A549 (cell line): ENCODE measurements at regions not wholly inside any gene's neighbourhood (a gene's known extent, or its start where the extent isn't known, plus 50 kb on each side); places are given as distances from the start of the nearest gene placed in this dataset.

Experiments
- ATAC-seq, 2 experiments: fragments of 200-7000 bp in 1 of 2; fragments of >200 bp in 1 of 2; cut with Nextera tagmentation in 1 of 2; cut with Tn5 transposase in 1 of 2; 3 replicates each; pipeline versions ENCODE4 v1.8.0 to v1.9.1; 2018 to 2020; ENCODE audit warnings: mild to moderate bottlenecking in 1 of 2, moderate library complexity in 1 of 2
- CTCF ChIA-PET: fragments of 300-600 bp; sonication (Branson Sonifier 250); formaldehyde crosslinking; extraction: SDS; loops from one replicate; lab custom pipeline; 2021; ENCODE audit warnings: antibody characterized with exemption, inconsistent platforms; lab: Yijun Ruan, JAX
- POLR2A ChIA-PET: fragments of 350-600 bp; formaldehyde crosslinking; extraction: SDS; loops from one replicate; lab custom pipeline; 2021; ENCODE audit warnings: antibody characterized with exemption, inconsistent platforms; lab: Yijun Ruan, JAX
- DNase-seq, 2 experiments: peaks; one replicate each; pipeline versions ENCODE4 v3.0.0 to v3.0.0-alpha.2; 2011 to 2016; ENCODE audit warnings: low read depth in 1 of 2, low spot score in 1 of 2
- FAIRE-seq: peaks from 2 replicates; lab custom pipeline; 2011; peaks lifted over from hg19 to GRCh38; lab: Jason Lieb, UNC
- H3K27ac ChIP-seq, 2 experiments: fragments of >200 bp; sonication (Bioruptor Twin); formaldehyde crosslinking; 3 replicates each; pipeline ENCODE4 v1.5.1; 2016 to 2017
- H3K4me1 ChIP-seq: fragments of >200 bp; sonication (Bioruptor Twin); formaldehyde crosslinking; 3 replicates; pipeline ENCODE4 v1.6.1; 2016
- H3K4me2 ChIP-seq: fragments of >200 bp; sonication (Bioruptor Twin); formaldehyde crosslinking; 3 replicates; pipeline ENCODE4 v1.6.1; 2016
- H3K4me3 ChIP-seq: fragments of >200 bp; sonication (Bioruptor Twin); formaldehyde crosslinking; 3 replicates; pipeline ENCODE4 v1.5.1; 2016
- H3K9me3 ChIP-seq: fragments of >200 bp; sonication (Bioruptor Twin); formaldehyde crosslinking; 3 replicates; pipeline ENCODE4 v1.6.1; 2016
- BHLHE40 ChIP-seq: IDR thresholded peaks from 2 replicates; pipeline ENCODE4 v1.6.1; 2012; ENCODE audit warnings: low read depth, low read length, inconsistent platforms
- E2F6 ChIP-seq: IDR thresholded peaks from 2 replicates; pipeline ENCODE4 v1.6.1; 2012; ENCODE audit warnings: low read depth, borderline replicate concordance
- EHMT2 ChIP-seq: fragments of 200-600 bp; sonication (generic); IDR thresholded peaks from 2 replicates; pipeline ENCODE4 v1.6.1; 2016; ENCODE audit warnings: antibody characterized with exemption, low read depth, mild to moderate bottlenecking, moderate library complexity
- HDAC2 ChIP-seq: fragments of 200-600 bp; sonication (generic); IDR thresholded peaks from 2 replicates; pipeline ENCODE4 v1.6.1; 2016
- NFE2L2 ChIP-seq: fragments of 150-350 bp; conservative IDR thresholded peaks from 2 replicates; pipeline ENCODE4 v1.6.1; 2014; ENCODE audit warnings: low read length
- NPAS2 ChIP-seq: fragments of 250-450 bp; sonication (Bioruptor Pico); IDR thresholded peaks from 2 replicates; pipeline ENCODE4 v1.8.0; 2022; ENCODE audit warnings: mild to moderate bottlenecking, moderate library complexity, borderline replicate concordance
- WGBS: methylation state at CpG from one replicate; pipeline ENCODE4 v1.1.6; 2017; ENCODE audit errors: missing lambda C conversion rate; 5-methylcytosine and 5-hydroxymethylcytosine counted together

DNA sequence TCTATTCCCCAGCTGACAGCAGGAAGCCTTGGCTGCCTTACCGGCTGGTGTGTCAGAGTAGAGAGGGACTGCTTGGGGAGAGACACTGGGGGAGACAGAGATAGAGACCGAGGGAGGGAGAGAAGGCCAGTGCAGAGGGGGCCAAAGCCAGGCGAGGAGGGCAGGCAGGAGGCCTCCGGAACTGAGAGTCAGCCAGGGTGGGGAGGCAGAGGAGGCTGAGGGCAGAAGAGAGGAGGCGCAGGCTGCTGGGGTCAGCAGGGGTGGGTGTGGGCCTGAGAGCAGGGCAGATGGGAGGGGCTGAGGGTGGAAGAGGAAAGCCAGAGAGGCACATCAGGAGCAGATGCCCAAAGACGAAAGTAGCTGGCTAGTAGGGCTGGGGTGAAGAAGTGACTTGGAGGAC is 57.2 kb upstream of the PAX2 start:
- no peak overlapping the region for H3K27ac ChIP-seq
- CTCF ChIA-PET = interaction anchor here (0.7 to 1.1 kb wide), 3 partner anchors 17 to 124 kb away, joined by 3 to 4 read pairs (median 4); no protein-coding TSS in a partner anchor
- TF ChIP-seq E2F6 = no peak
- no peak for TF ChIP-seq BHLHE40
- TF ChIP-seq HDAC2 = no peak
- TF ChIP-seq EHMT2 = no peak
- FAIRE-seq (no peak), ATAC-seq (no peak), DNase-seq (no peak)
- WGBS = 33% methylated on average over 6 of the region's 6 CpGs
- no peaks in the 10 kb centered on the region for H3K9me3 ChIP-seq
- POLR2A ChIA-PET = no interaction called here
- H3K4me2 ChIP-seq = no peak overlapping the region
- no peak overlapping the region for H3K4me3 ChIP-seq
- H3K4me1 ChIP-seq = no peaks in the 10 kb centered on the region

GRCh38 chr10:100693821-100694220 is 51.6 kb upstream of the PAX2 start:
- ChIA-PET CTCF (interaction anchor here (0.8 to 2.7 kb wide), 6 partner anchors 23 to 184 kb away, joined by 3 to 14 read pairs (median 6); no protein-coding TSS in a partner anchor), POLR2A (interaction anchor here (0.6 kb wide), 1 partner anchor 158 kb away, joined by 3 read pairs; no protein-coding TSS in a partner anchor)
- FAIRE-seq = no peak

More at GRCh38 chr10:100693821-100694220, 51.6 kb upstream of the PAX2 start:
- DNase-seq (no peak), ATAC-seq (no peak)
- Histone ChIP-seq H3K4me1 (peaks cover 20% of the 10 kb centered on the region), H3K4me3 (no peak overlapping the region), H3K4me2 (no peak overlapping the region), H3K9me3 (no peaks in the 10 kb centered on the region), H3K27ac (no peak overlapping the region)
- TF ChIP-seq NPAS2 (CRISPR knock-in tag) (no peak), NFE2L2 (no peak)
- 57% methylated on average over 5 of the region's 5 CpGs for WGBS
